ENCODE measurements at regions not wholly inside any gene's neighbourhood (a gene's known extent, or its start where the extent isn't known, plus 50 kb on each side); places are given as distances from the start of the nearest gene placed in this dataset.

DNA sequence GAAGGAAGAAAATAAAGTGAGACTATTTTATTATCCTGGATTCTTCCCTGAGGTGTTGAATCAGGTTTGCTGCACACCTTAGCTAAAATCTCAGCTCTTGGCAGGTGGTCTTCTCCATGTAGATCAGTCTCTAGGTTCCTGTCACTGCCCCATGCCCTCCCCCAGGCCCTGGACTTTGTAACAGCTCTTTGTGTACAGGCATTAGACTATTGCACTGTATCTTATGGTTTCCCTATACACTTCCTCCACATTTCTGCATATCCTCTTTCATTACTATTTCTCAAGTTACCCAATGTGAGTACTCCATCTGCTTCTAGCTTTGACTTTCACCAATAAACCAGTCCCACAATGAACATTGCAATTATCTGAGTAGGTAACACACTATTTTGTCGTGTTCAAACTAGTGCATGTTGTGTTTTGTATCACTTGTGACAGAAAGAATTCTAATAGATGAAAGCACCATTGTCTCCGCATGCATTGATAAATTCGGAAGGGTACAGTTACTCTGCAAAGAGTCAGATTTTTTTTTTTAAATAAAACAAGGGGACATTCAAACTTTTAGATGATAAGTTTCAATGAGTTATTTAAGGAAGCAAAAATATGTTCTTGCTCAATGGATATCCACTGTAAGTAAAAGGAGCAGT is 1348.7 kb upstream of the C9orf72 start:
- TF ChIP-seq SMARCA5 (IDR thresholded peaks at IDR 0.05): no peak
- TF ChIP-seq, protein P1, sequence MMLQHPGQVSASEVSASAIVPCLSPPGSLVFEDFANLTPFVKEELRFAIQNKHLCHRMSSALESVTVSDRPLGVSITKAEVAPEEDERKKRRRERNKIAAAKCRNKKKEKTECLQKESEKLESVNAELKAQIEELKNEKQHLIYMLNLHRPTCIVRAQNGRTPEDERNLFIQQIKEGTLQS (IDR thresholded peaks at IDR 0.05; ENCODE audit: borderline replicate concordance, extremely low read depth, low read depth, low read length): no peak
- TF ChIP-seq, protein P2, sequence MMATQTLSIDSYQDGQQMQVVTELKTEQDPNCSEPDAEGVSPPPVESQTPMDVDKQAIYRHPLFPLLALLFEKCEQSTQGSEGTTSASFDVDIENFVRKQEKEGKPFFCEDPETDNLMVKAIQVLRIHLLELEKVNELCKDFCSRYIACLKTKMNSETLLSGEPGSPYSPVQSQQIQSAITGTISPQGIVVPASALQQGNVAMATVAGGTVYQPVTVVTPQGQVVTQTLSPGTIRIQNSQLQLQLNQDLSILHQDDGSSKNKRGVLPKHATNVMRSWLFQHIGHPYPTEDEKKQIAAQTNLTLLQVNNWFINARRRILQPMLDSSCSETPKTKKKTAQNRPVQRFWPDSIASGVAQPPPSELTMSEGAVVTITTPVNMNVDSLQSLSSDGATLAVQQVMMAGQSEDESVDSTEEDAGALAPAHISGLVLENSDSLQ (IDR thresholded peaks at IDR 0.05): no peak
- TF ChIP-seq SRF (IDR thresholded peaks at IDR 0.05; ENCODE audit: low read depth in 2 of 2, low read length in 2 of 2): no peak
- no peak for TF ChIP-seq SUPT20H (IDR thresholded peaks at IDR 0.05; ENCODE audit: borderline replicate concordance, control insufficient read depth, low read depth, low read length)
- TF ChIP-seq, protein P3, sequence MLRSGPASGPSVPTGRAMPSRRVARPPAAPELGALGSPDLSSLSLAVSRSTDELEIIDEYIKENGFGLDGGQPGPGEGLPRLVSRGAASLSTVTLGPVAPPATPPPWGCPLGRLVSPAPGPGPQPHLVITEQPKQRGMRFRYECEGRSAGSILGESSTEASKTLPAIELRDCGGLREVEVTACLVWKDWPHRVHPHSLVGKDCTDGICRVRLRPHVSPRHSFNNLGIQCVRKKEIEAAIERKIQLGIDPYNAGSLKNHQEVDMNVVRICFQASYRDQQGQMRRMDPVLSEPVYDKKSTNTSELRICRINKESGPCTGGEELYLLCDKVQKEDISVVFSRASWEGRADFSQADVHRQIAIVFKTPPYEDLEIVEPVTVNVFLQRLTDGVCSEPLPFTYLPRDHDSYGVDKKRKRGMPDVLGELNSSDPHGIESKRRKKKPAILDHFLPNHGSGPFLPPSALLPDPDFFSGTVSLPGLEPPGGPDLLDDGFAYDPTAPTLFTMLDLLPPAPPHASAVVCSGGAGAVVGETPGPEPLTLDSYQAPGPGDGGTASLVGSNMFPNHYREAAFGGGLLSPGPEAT (IDR thresholded peaks at IDR 0.05; ENCODE audit: low read depth): no peak
- no peak for TF ChIP-seq ZNF217 (IDR thresholded peaks at IDR 0.05)
- TF ChIP-seq KDM1A (IDR thresholded peaks at IDR 0.05; ENCODE audit: borderline replicate concordance): no peak
- TF ChIP-seq, protein P4, sequence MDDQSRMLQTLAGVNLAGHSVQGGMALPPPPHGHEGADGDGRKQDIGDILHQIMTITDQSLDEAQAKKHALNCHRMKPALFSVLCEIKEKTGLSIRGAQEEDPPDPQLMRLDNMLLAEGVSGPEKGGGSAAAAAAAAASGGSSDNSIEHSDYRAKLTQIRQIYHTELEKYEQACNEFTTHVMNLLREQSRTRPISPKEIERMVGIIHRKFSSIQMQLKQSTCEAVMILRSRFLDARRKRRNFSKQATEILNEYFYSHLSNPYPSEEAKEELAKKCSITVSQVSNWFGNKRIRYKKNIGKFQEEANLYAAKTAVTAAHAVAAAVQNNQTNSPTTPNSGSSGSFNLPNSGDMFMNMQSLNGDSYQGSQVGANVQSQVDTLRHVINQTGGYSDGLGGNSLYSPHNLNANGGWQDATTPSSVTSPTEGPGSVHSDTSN (IDR thresholded peaks at IDR 0.05; ENCODE audit: insufficient replicate concordance, low read depth, low read length): no peak
- no peak for TF ChIP-seq RFX5 (IDR thresholded peaks at IDR 0.05; ENCODE audit: low read depth, low read length)
- TF ChIP-seq, protein P5, sequence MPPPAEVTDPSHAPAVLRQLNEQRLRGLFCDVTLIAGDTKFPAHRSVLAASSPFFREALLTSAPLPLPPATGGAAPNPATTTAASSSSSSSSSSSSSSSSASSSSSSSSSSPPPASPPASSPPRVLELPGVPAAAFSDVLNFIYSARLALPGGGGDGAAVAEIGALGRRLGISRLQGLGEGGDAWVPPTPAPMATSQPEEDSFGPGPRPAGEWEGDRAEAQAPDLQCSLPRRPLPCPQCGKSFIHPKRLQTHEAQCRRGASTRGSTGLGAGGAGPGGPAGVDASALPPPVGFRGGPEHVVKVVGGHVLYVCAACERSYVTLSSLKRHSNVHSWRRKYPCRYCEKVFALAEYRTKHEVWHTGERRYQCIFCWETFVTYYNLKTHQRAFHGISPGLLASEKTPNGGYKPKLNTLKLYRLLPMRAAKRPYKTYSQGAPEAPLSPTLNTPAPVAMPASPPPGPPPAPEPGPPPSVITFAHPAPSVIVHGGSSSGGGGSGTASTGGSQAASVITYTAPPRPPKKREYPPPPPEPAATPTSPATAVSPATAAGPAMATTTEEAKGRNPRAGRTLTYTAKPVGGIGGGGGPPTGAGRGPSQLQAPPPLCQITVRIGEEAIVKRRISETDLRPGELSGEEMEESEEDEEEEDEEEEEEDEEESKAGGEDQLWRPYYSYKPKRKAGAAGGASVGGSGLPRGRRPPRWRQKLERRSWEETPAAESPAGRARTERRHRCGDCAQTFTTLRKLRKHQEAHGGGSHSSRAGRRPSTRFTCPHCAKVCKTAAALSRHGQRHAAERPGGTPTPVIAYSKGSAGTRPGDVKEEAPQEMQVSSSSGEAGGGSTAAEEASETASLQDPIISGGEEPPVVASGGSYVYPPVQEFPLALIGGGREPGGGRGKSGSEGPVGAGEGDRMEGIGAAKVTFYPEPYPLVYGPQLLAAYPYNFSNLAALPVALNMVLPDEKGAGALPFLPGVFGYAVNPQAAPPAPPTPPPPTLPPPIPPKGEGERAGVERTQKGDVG (CRISPR knock-in tag; IDR thresholded peaks at IDR 0.05): no peak
- TF ChIP-seq RAD21 (IDR thresholded peaks at IDR 0.05; ENCODE audit: insufficient read depth, low read depth, low read length): no peak
- no peak for TF ChIP-seq WRNIP1 (IDR thresholded peaks at IDR 0.05; ENCODE audit: borderline replicate concordance, low read depth, low read length)
- no peak for TF ChIP-seq NBN (IDR thresholded peaks at IDR 0.05)
- TF ChIP-seq YY1 (IDR thresholded peaks at IDR 0.05; ENCODE audit: low read depth, low read length): no peak
- TF ChIP-seq CHD4 (IDR thresholded peaks at IDR 0.05): no peak
- Histone ChIP-seq H3K27me3 (replicated peaks in 1 of 2; ENCODE audit: control insufficient read depth in 2 of 2, insufficient read depth in 2 of 2, low read length in 1 of 2) (no peaks in the 10 kb centered on the region), H3K4me2 (ENCODE audit: control insufficient read depth, insufficient read depth) (no peak overlapping the region), H3K27ac (ENCODE audit: control insufficient read depth, insufficient read depth) (no peak overlapping the region), H3K79me2 (ENCODE audit: control insufficient read depth, insufficient read depth, low read length) (no peaks in the 10 kb centered on the region), H3K4me3 (no peak overlapping the region), H3K9ac (ENCODE audit: control insufficient read depth, insufficient read depth, low read length) (no peak overlapping the region), H4K20me1 (ENCODE audit: control insufficient read depth, insufficient read depth) (no peaks in the 10 kb centered on the region), H3K4me1 (ENCODE audit: control insufficient read depth, insufficient read depth, low read length) (no peaks in the 10 kb centered on the region), H2AFZ (ENCODE audit: control insufficient read depth, low read depth, low read length) (no peak overlapping the region), H3K36me3 (ENCODE audit: control insufficient read depth in 2 of 2, insufficient read depth in 2 of 2, low read length in 1 of 2) (no peaks in the 10 kb centered on the region), H3K9me3 (replicated peaks; ENCODE audit: control insufficient read depth, insufficient read depth, low read length) (no peaks in the 10 kb centered on the region)
- CTCF ChIA-PET: no interaction called here
- no peak for ATAC-seq
- intact Hi-C loops (cut with micrococcal nuclease; ENCODE audit: unreplicated experiment): no loop called here
- WGBS (ENCODE audit: insufficient coverage, insufficient replicate concordance, low lambda C conversion rate, missing lambda C conversion rate): 59% methylated on average over 3 of the region's 3 CpGs
- no peak for DNase-seq (ENCODE audit: low read depth, low spot score)
- BruUV-seq (replicated peaks): no TSS peak
- POLR2A ChIA-PET: no interaction called here
- RAD21 ChIA-PET (ENCODE audit: unreplicated experiment): no interaction called here
- FAIRE-seq: no peak
- in situ Hi-C loops (cut with MboI): no loop called here
- SMC1A ChIA-PET (ENCODE audit: uncharacterized antibody, unreplicated experiment): no interaction called here
